Pancreas (tissue), 10 donors: ENCODE measurements at regions not wholly inside any gene's neighbourhood (a gene's known extent, or its start where the extent isn't known, plus 50 kb on each side); places are given as distances from the start of the nearest gene placed in this dataset.
A peak's percentile ranks its signal among the peaks of the same experiment; 100 is the strongest.

Experiments
- ATAC-seq, 4 donors: fragments of 200-7000 bp; cut with Tn5 transposase; one replicate each; pipeline versions ENCODE4 v1.8.0 to v1.9.1; 2020; ENCODE audit warnings: mild to moderate bottlenecking in 4 of 4, moderate library complexity in 4 of 4
- DNase-seq, 6 donors: peaks; one replicate each; pipeline ENCODE4 v3.0.0-alpha.2; 2020
- FAIRE-seq: peaks from 2 replicates; lab custom pipeline; 2012; peaks lifted over from hg19 to GRCh38; lab: Jason Lieb, UNC
- H3K27ac ChIP-seq, 4 donors: fragments of 200-600 bp; sonication (generic); 1 replicate in 3 of 4; 2 replicates in 1 of 4; pipeline versions ENCODE4 v1.5.0 to v1.8.0; 2020
- H3K27me3 ChIP-seq, 4 donors: fragments of 200-600 bp; one replicate each; pipeline ENCODE4 v1.8.0; 2021
- H3K36me3 ChIP-seq, 3 donors: fragments of 200-600 bp; sonication (generic) in 1 of 3; one replicate each; pipeline versions ENCODE4 v1.5.0 to v1.8.0; 2020 to 2021
- H3K4me1 ChIP-seq, 3 donors: fragments of 200-600 bp; one replicate each; pipeline ENCODE4 v1.8.0; 2021
- H3K4me3 ChIP-seq, 4 donors: fragments of 200-600 bp; sonication (generic) in 2 of 4; one replicate each; pipeline versions ENCODE4 v1.5.0 to v1.8.0; 2020 to 2021
- H3K9me3 ChIP-seq, 4 donors: fragments of 200-600 bp; one replicate each; pipeline ENCODE4 v1.8.0; 2021
- WGBS, 2 donors: extraction: QIAGEN DNeasy Blood & Tissue Kit; methylation state at CpG; one replicate each; pipeline ENCODE4 v1.1.7; 2013; 5-methylcytosine and 5-hydroxymethylcytosine counted together
- intact Hi-C, 3 donors: fragments of 100-400 bp; cut with DNase I; formaldehyde crosslinking; loops; one replicate each; pipeline versions ENCODE4 v1.11.1 to v1.14.2; 2022
- TF ChIP-seq, protein P1 (sequence below), 4 donors: fragments of 200-600 bp; sonication (generic) in 3 of 4; IDR thresholded peaks; one replicate each; pipeline versions ENCODE4 v1.5.0 to v1.8.0; 2021; ENCODE audit warnings: antibody characterized with exemption in 4 of 4
- donor health status: healthy with polysubstance abuse.
- donor health status: DM: no; HTN: no; CAD: no; lungs with moderate emphysema.
- donor health status: DM: no; HTN: no; CAD: no.
- donor health status: control.
- donor health status: control.
- donor health status: Bipolar disorder and iron deficiency.
- donor health status: DM: yes; HTN: yes; CAD: no.
- donor health status: DM: no; HTN: no; CAD: no.
- donor health status: DM: no; HTN: no; CAD: no.
- donor health status: DM: yes; HTN: yes; CAD: no.

- DNase-seq (no peak), FAIRE-seq (no peak), ATAC-seq (no peak)
- Histone ChIP-seq H3K4me1 (no peaks in the 10 kb centered on the region), H3K9me3 (no peaks in the 10 kb centered on the region), H3K27ac (no peak overlapping the region), H3K4me3 (no peak overlapping the region), H3K36me3 (no peaks in the 10 kb centered on the region), H3K27me3 (no peaks in the 10 kb centered on the region)
- TF ChIP-seq, protein P1, sequence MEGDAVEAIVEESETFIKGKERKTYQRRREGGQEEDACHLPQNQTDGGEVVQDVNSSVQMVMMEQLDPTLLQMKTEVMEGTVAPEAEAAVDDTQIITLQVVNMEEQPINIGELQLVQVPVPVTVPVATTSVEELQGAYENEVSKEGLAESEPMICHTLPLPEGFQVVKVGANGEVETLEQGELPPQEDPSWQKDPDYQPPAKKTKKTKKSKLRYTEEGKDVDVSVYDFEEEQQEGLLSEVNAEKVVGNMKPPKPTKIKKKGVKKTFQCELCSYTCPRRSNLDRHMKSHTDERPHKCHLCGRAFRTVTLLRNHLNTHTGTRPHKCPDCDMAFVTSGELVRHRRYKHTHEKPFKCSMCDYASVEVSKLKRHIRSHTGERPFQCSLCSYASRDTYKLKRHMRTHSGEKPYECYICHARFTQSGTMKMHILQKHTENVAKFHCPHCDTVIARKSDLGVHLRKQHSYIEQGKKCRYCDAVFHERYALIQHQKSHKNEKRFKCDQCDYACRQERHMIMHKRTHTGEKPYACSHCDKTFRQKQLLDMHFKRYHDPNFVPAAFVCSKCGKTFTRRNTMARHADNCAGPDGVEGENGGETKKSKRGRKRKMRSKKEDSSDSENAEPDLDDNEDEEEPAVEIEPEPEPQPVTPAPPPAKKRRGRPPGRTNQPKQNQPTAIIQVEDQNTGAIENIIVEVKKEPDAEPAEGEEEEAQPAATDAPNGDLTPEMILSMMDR (IDR thresholded peaks at IDR 0.05), result no peak
- intact Hi-C loops, result no loop called here
Measured at GRCh38 chr9:19931098-19931890, 142.5 kb upstream of the SLC24A2 start.

- Histone ChIP-seq H3K27me3 (no peaks in the 10 kb centered on the region), H3K9me3 (no peaks in the 10 kb centered on the region), H3K27ac (no peak overlapping the region), H3K4me1 (peaks cover 0 to 4% (median 0%) of the 10 kb centered on the region in 3 donors), H3K36me3 (no peaks in the 10 kb centered on the region), H3K4me3 (no peak overlapping the region)
- TF ChIP-seq, protein P1 (IDR thresholded peaks at IDR 0.05), result no peak
- FAIRE-seq, result no peak
- no peak for DNase-seq
- intact Hi-C loops, result no loop called here
- 86 to 91% methylated on average over 6 of the region's 6 CpGs for WGBS, 2 donors
- ATAC-seq, result no peak
Measured at GRCh38 chr9:19927560-19927959, 138.7 kb upstream of the SLC24A2 start.

DNA sequence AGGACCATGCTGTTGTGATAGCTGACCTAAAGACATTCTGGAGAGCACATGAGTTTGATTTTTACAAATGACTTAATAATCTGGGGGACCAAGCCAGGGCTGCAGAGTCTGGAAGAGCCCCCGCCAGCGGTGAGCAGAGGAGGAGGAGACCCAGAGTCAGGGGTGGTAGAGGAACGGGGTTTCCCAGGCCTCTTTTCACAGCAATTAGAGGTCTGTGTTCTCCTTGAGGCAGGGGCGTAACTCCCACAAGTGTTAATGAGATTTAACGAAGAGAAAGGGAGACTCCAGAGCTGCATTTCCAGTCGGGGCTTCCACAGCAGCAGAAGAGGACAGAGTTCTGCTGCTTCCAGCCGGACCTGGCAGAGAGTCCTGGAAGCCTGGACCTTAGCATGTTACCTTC lies 137.9 kb upstream of the SLC24A2 start:
- no peak overlapping the region for H3K4me3 ChIP-seq

GRCh38 chr9:19925674-19926503 lies 137.1 kb upstream of the SLC24A2 start:
- WGBS, 2 donors, result 1 to 2% methylated on average over 20 of the region's 20 CpGs
- peak; percentile 56 to 77 (median 65) for DNase-seq
- Histone ChIP-seq H3K27ac (no peak overlapping the region), H3K4me1 (peaks cover 0 to 4% (median 0%) of the 10 kb centered on the region in 3 donors), H3K9me3 (no peaks in the 10 kb centered on the region), H3K36me3 (no peaks in the 10 kb centered on the region), H3K27me3 (no peaks in the 10 kb centered on the region), H3K4me3 (peak overlapping the region in 1 of 4 donors; percentile 36)
- TF ChIP-seq, protein P1 (IDR thresholded peaks at IDR 0.05), result peak; percentile 84 to 96 (median 90)
- peak; percentile 49 for FAIRE-seq
- intact Hi-C loops, result no loop called here
- ATAC-seq, result peak; percentile 93 to 100 (median 98)

More for the DNA sequence above, 137.9 kb upstream of the SLC24A2 start:
- H3K9me3 ChIP-seq, result no peaks in the 10 kb centered on the region
- no peak overlapping the region for H3K27ac ChIP-seq
- H3K27me3 ChIP-seq, result no peaks in the 10 kb centered on the region
- peaks cover 0 to 4% (median 0%) of the 10 kb centered on the region in 3 donors for H3K4me1 ChIP-seq
- intact Hi-C loops, result no loop called here
- no peak for FAIRE-seq
- WGBS, 2 donors, result 70 to 73% methylated on average over 7 of the region's 7 CpGs
- no peak for DNase-seq
- TF ChIP-seq, protein P1 (IDR thresholded peaks at IDR 0.05), result no peak
- no peaks in the 10 kb centered on the region for H3K36me3 ChIP-seq
- ATAC-seq, result no peak
